ENCODE measurements at regions not wholly inside any gene's neighbourhood (a gene's known extent, or its start where the extent isn't known, plus 50 kb on each side); places are given as distances from the start of the nearest gene placed in this dataset.

DNA sequence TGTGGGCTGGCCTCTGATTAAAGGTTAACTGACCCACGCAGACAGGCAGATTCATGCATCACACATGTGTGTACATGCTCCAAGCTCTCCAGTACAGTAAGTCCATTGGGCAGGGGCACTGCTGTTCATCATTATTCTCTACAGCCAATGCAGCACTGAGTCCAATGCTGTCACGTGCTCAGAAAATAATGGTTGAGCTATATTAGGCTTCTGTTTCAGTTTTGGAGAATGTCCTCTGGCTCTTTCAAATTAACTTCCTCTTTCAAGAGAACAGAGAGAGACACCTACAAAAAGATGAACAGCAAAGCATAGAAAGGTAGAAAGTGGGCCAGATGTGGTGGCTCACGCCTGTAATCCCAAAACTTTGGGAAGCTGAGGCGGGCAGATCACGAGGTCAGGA lies 202.6 kb downstream of the MEX3B start:
- H2BK20ac ChIP-seq (ENCODE audit: low read depth, low read length, poor library complexity, severe bottlenecking): no peak overlapping the region
- H2BK12ac ChIP-seq (ENCODE audit: insufficient read length, low read depth, low read length): no peak overlapping the region
- H3K79me1 ChIP-seq (ENCODE audit: insufficient read depth, low read depth, low read length, poor library complexity, severe bottlenecking): peaks cover 3% of the 10 kb centered on the region
- no peaks in the 10 kb centered on the region for H3K9me3 Mint-ChIP-seq
- no peak overlapping the region for H2AK5ac ChIP-seq (ENCODE audit: insufficient read length, low read length)
- H3K79me2 ChIP-seq (ENCODE audit: insufficient read depth, low read length): 0 out of 2 replicates have a peak, but pooled peaks cover 2% of the 10 kb centered on the region
- H3K4me2 ChIP-seq (ENCODE audit: insufficient read depth, insufficient read length, low read length): no peak overlapping the region
- no peak overlapping the region for H3K56ac ChIP-seq (ENCODE audit: insufficient read length, low read depth, low read length)
- H2BK15ac ChIP-seq (ENCODE audit: low read depth, low read length): no peak overlapping the region
- no peak overlapping the region for H3K27ac ChIP-seq (ENCODE audit: insufficient read length, low read depth, low read length)
- H3K4me1 Mint-ChIP-seq: no peaks in the 10 kb centered on the region
- no peaks in the 10 kb centered on the region for H3K4me1 ChIP-seq (ENCODE audit: insufficient read depth, low read length)
- H2BK120ac ChIP-seq (ENCODE audit: low read depth, low read length, poor library complexity, severe bottlenecking): no peak overlapping the region
- DNase-seq: no peak
- no peaks in the 10 kb centered on the region for H3K27me3 ChIP-seq (ENCODE audit: insufficient read depth, low read length)
- no peak overlapping the region for H4K8ac ChIP-seq (replicated peaks; ENCODE audit: insufficient read length, low read depth, low read length)
- no peak overlapping the region for H3K14ac ChIP-seq (ENCODE audit: insufficient read depth, low read length)
- H3K36me3 Mint-ChIP-seq (ENCODE audit: insufficient read depth in 1 of 3, low read depth in 3 of 3): peaks cover 0 to 4% (median 0%) of the 10 kb centered on the region in 3 experiments; a peak in 1 of 7 replicates
- no peak overlapping the region for H2BK5ac ChIP-seq (ENCODE audit: insufficient read length, low read length)
- H3K27me3 Mint-ChIP-seq (ENCODE audit: low read depth): no peaks in the 10 kb centered on the region
- H3K23ac ChIP-seq (ENCODE audit: insufficient read length, low read depth, low read length): no peak overlapping the region
- no peak overlapping the region for H4K91ac ChIP-seq (ENCODE audit: insufficient read length, low read depth, low read length)
- H4K5ac ChIP-seq (ENCODE audit: insufficient read length, low read depth, low read length): no peak overlapping the region
- H3K27ac Mint-ChIP-seq: no peak overlapping the region
- no peak overlapping the region for H3K9ac ChIP-seq (ENCODE audit: extremely low read depth, insufficient read length, low read length)
- H4K20me1 ChIP-seq (ENCODE audit: control insufficient read depth, insufficient read depth, insufficient read length): no peaks in the 10 kb centered on the region
- H3T11ph ChIP-seq (ENCODE audit: low read length): no peak overlapping the region
- TF ChIP-seq, protein P1, sequence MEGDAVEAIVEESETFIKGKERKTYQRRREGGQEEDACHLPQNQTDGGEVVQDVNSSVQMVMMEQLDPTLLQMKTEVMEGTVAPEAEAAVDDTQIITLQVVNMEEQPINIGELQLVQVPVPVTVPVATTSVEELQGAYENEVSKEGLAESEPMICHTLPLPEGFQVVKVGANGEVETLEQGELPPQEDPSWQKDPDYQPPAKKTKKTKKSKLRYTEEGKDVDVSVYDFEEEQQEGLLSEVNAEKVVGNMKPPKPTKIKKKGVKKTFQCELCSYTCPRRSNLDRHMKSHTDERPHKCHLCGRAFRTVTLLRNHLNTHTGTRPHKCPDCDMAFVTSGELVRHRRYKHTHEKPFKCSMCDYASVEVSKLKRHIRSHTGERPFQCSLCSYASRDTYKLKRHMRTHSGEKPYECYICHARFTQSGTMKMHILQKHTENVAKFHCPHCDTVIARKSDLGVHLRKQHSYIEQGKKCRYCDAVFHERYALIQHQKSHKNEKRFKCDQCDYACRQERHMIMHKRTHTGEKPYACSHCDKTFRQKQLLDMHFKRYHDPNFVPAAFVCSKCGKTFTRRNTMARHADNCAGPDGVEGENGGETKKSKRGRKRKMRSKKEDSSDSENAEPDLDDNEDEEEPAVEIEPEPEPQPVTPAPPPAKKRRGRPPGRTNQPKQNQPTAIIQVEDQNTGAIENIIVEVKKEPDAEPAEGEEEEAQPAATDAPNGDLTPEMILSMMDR (conservative IDR thresholded peaks at IDR 0.05): no peak
- H3K4me3 Mint-ChIP-seq: no peak overlapping the region
- H3K18ac ChIP-seq (ENCODE audit: insufficient read length, low read depth, low read length): no peak overlapping the region
- H2AFZ ChIP-seq (ENCODE audit: low read length): no peak overlapping the region
- H3K23me2 ChIP-seq (ENCODE audit: insufficient read length, low read depth, low read length, poor library complexity, severe bottlenecking): no peaks in the 10 kb centered on the region
- no peaks in the 10 kb centered on the region for H3K9me3 ChIP-seq (ENCODE audit: control insufficient read depth, low read depth, low read length)
- no peak overlapping the region for H3K4ac ChIP-seq (ENCODE audit: low read depth, low read length)
- no CpG with 5 or more reads among the region's 5 CpGs for WGBS (ENCODE audit: extremely low coverage, insufficient read length, low lambda C conversion rate)

Data from H9 (cell line).